HepG2 (cell line): ENCODE measurements at regions not wholly inside any gene's neighbourhood (a gene's known extent, or its start where the extent isn't known, plus 50 kb on each side); places are given as distances from the start of the nearest gene placed in this dataset.

Source experiments
- ATAC-seq: fragments of 200-7000 bp; cut with Tn5 transposase; 3 replicates; pipeline ENCODE4 v1.9.1; 2020; ENCODE audit warnings: mild to moderate bottlenecking, moderate library complexity
- BruUV-seq: library from RNA; stranded (reverse); fragments of 400-500 nt; replicated peaks from 2 replicates; lab custom pipeline; 2021; lab: Mats Ljungman, UMichigan
- CTCF ChIA-PET: fragments of 300-600 bp; formaldehyde crosslinking; extraction: SDS; loops from one replicate; lab custom pipeline; 2021; ENCODE audit warnings: low total read pairs, inconsistent platforms, low intra/inter-chr PET ratio; lab: Yijun Ruan, JAX
- POLR2A ChIA-PET: fragments of 350-600 bp; sonication (Branson Sonifier 250); formaldehyde crosslinking; loops from one replicate; lab custom pipeline; 2020; ENCODE audit warnings: antibody characterized with exemption, inconsistent platforms; lab: Yijun Ruan, JAX
- DNase-seq: peaks from one replicate; pipeline ENCODE4 v3.0.0-alpha.2; 2015; ENCODE audit warnings: low spot score
- FAIRE-seq: peaks from 3 replicates; lab custom pipeline; 2011; peaks lifted over from hg19 to GRCh38; lab: Jason Lieb, UNC
- H2AFZ ChIP-seq: one replicate; pipeline ENCODE4 v1.6.1; 2011; ENCODE audit warnings: low read length, inconsistent platforms
- H3K27ac ChIP-seq: fragments of 300-600 bp; 3 replicates; pipeline ENCODE4 v1.8.0; 2011; ENCODE audit warnings: mixed run types, mild to moderate bottlenecking, mixed read lengths, low read length, inconsistent platforms; ENCODE audit not compliant: insufficient read depth; ENCODE audit errors: extremely low read length
- H3K27me3 ChIP-seq, 2 experiments: fragments of 200-600 bp in 1 of 2; 2 replicates in 1 of 2; 3 replicates in 1 of 2; pipeline versions ENCODE4 v1.6.0 to v1.8.0; 2011; ENCODE audit warnings: low read length in 2 of 2, mild to moderate bottlenecking in 2 of 2, moderate library complexity in 2 of 2, inconsistent platforms in 1 of 2; ENCODE audit not compliant: insufficient read depth in 2 of 2, control insufficient read depth in 1 of 2
- H3K36me3 ChIP-seq, 2 experiments: fragments of 200-600 bp in 1 of 2; replicated peaks in 1 of 2; 2 replicates in 1 of 2; 3 replicates in 1 of 2; pipeline versions ENCODE4 v1.5.1 to v1.8.0; 2011; ENCODE audit warnings: low read length in 2 of 2, inconsistent platforms in 1 of 2; ENCODE audit not compliant: insufficient read depth in 2 of 2, control insufficient read depth in 1 of 2
- H3K4me1 ChIP-seq: 2 replicates; pipeline ENCODE4 v1.5.1; 2012; ENCODE audit warnings: low read length, inconsistent platforms; ENCODE audit not compliant: insufficient read depth
- H3K4me2 ChIP-seq: 2 replicates; pipeline ENCODE4 v1.6.0; 2011; ENCODE audit warnings: low read depth, low read length, inconsistent platforms
- H3K4me3 ChIP-seq, 3 experiments: fragments of 200-600 bp in 1 of 3; sonication (generic), shearing (Covaris generic) in 1 of 3; replicated peaks in 1 of 3; 2 replicates each; pipeline ENCODE4 v1.5.1; 2011 to 2016; ENCODE audit warnings: low read length in 3 of 3, inconsistent platforms in 2 of 3, low read depth in 2 of 3, mild to moderate bottlenecking in 2 of 3, control low read depth in 1 of 3, mixed read lengths in 1 of 3; ENCODE audit not compliant: insufficient read depth in 1 of 3
- H3K79me2 ChIP-seq: one replicate; pipeline ENCODE4 v1.6.1; 2011; ENCODE audit warnings: low read length, inconsistent platforms; ENCODE audit not compliant: insufficient read depth
- H3K9ac ChIP-seq: 2 replicates; pipeline ENCODE4 v1.6.0; 2011; ENCODE audit warnings: mild to moderate bottlenecking, low read depth, low read length, inconsistent platforms; ENCODE audit not compliant: insufficient read depth
- H3K9me3 ChIP-seq: 2 replicates; pipeline ENCODE4 v1.5.1; 2012; ENCODE audit warnings: mild to moderate bottlenecking, low read length
- H4K20me1 ChIP-seq: 2 replicates; pipeline ENCODE4 v1.6.0; 2011; ENCODE audit warnings: inconsistent platforms, mild to moderate bottlenecking, low read length, moderate library complexity; ENCODE audit not compliant: insufficient read depth
- FOXO1 ChIP-seq: sonication (generic); formaldehyde crosslinking; IDR thresholded peaks from 2 replicates; pipeline ENCODE4 v1.4.0; 2020; ENCODE audit warnings: missing genetic modification reagents
- KAT8 ChIP-seq: IDR thresholded peaks from 2 replicates; pipeline ENCODE4 v1.6.1; 2016; ENCODE audit warnings: missing genetic modification reagents, missing compliant biosample characterization
- NCOA1 ChIP-seq: sonication (generic); formaldehyde crosslinking; IDR thresholded peaks from 2 replicates; pipeline ENCODE4 v1.9.0; 2021; ENCODE audit warnings: missing genetic modification reagents
- NR1H2 ChIP-seq: sonication (generic); formaldehyde crosslinking; IDR thresholded peaks from 2 replicates; pipeline ENCODE4 v1.8.1; 2022; ENCODE audit warnings: low read depth, missing genetic modification reagents, borderline replicate concordance
- RBAK ChIP-seq: sonication (generic); formaldehyde crosslinking; IDR thresholded peaks from 2 replicates; pipeline ENCODE4 v1.5.1; 2020; ENCODE audit warnings: mild to moderate bottlenecking, missing genetic modification reagents
- RELA ChIP-seq: sonication (generic); formaldehyde crosslinking; IDR thresholded peaks from 2 replicates; pipeline ENCODE4 v1.4.0; 2020; ENCODE audit warnings: missing genetic modification reagents
- YY1 ChIP-seq: IDR thresholded peaks from 2 replicates; pipeline ENCODE4 v1.6.1; 2011; ENCODE audit warnings: low read length, low read depth, moderate library complexity, mild to moderate bottlenecking; ENCODE audit not compliant: insufficient read depth, insufficient replicate concordance
- ZC3H13 ChIP-seq: sonication (generic); formaldehyde crosslinking; IDR thresholded peaks from 2 replicates; pipeline ENCODE4 v1.8.1; 2023; ENCODE audit warnings: mild to moderate bottlenecking, missing genetic modification reagents, moderate library complexity
- ZFP36 ChIP-seq: fragments of 150-350 bp; IDR thresholded peaks from 2 replicates; pipeline ENCODE4 v1.6.1; 2018; ENCODE audit warnings: borderline replicate concordance, low read length, low read depth; ENCODE audit not compliant: partially characterized antibody
- ZFYVE20 ChIP-seq: sonication (generic); formaldehyde crosslinking; IDR thresholded peaks from 2 replicates; pipeline ENCODE4 v1.8.0; 2023; ENCODE audit warnings: low read depth, mild to moderate bottlenecking, moderate library complexity, missing genetic modification reagents, borderline replicate concordance
- ZNF17 ChIP-seq: sonication (generic); formaldehyde crosslinking; IDR thresholded peaks from 2 replicates; pipeline ENCODE4 v1.5.0; 2020; ENCODE audit warnings: mild to moderate bottlenecking, missing genetic modification reagents
- ZNF576 ChIP-seq: sonication (generic); formaldehyde crosslinking; IDR thresholded peaks from 2 replicates; pipeline ENCODE4 v1.4.0; 2020; ENCODE audit warnings: mild to moderate bottlenecking, missing genetic modification reagents
- ZNF713 ChIP-seq: sonication (generic); formaldehyde crosslinking; IDR thresholded peaks from 2 replicates; pipeline ENCODE4 v1.4.0; 2020; ENCODE audit warnings: mild to moderate bottlenecking, missing genetic modification reagents
- ZSCAN29 ChIP-seq: sonication (generic); formaldehyde crosslinking; conservative IDR thresholded peaks from 2 replicates; pipeline ENCODE4 v1.4.0; 2020; ENCODE audit warnings: mild to moderate bottlenecking, missing genetic modification reagents
- whole genome bisulfite sequencing: methylation state at CpG from one replicate; pipeline ENCODE4 v1.1.6; 2017; ENCODE audit warnings: low lambda C conversion rate; 5-methylcytosine and 5-hydroxymethylcytosine counted together
- in situ Hi-C: cut with HindIII; loops from 2 replicates; pipeline ENCODE4 v1.10.0; 2017; ENCODE audit warnings: low pct_unique_long_range_greater_than_20kb; ENCODE audit not compliant: extremely low pct_ligation_motif_present
- intact Hi-C: fragments of 100-400 bp; cut with micrococcal nuclease; formaldehyde crosslinking; loops from one replicate; pipeline ENCODE4 v1.10.0; 2022; ENCODE audit not compliant: unreplicated experiment
- TF ChIP-seq, protein P1 (sequence below): fragments of 450-650 bp; IDR thresholded peaks from 2 replicates; pipeline ENCODE4 v1.6.1; 2017; ENCODE audit warnings: mild to moderate bottlenecking

DNA sequence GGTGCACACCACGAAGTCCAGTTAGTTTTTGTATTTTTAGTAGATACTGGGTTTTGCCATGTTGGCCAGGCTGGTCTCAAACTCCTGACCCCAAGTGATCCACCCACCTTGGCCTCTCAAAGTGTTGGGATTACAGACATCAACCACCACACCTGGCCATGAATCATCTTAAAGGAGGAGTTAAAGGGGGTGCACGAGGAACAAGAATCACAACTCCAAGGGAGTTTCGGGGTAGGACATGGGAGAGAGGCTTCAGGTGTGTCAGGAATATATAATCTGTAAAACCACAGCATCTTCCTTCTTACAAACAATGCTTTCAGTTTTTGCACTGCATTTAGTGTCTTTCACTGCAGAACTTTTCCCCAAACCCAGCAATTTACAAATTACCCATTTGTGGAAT lies 137.4 kb upstream of the SGK1 start (continued):
- TF ChIP-seq ZFYVE20 (no peak), RBAK (no peak)

- Histone ChIP-seq H3K27me3 (no peaks in the 10 kb centered on the region; a peak in 1 of 5 replicates), H3K9ac (no peak overlapping the region), H3K4me3 (no peak overlapping the region), H3K9me3 (no peaks in the 10 kb centered on the region), H3K4me2 (no peak overlapping the region), H3K79me2 (no peaks in the 10 kb centered on the region), H4K20me1 (no peaks in the 10 kb centered on the region), H2AFZ (no peak overlapping the region), H3K27ac (no peak overlapping the region), H3K36me3 (no peaks in the 10 kb centered on the region), H3K4me1 (no peaks in the 10 kb centered on the region)
- TF ChIP-seq KAT8 (CRISPR knock-in tag): no peak
- TF ChIP-seq ZFP36: no peak
- TF ChIP-seq NR1H2 (CRISPR knock-in tag): no peak
- TF ChIP-seq FOXO1 (CRISPR knock-in tag): no peak
- TF ChIP-seq ZNF576: no peak
- no peak for TF ChIP-seq RELA
- TF ChIP-seq ZSCAN29: no peak
- no peak for TF ChIP-seq NCOA1
- no peak for TF ChIP-seq ZNF713
- TF ChIP-seq, protein P1, sequence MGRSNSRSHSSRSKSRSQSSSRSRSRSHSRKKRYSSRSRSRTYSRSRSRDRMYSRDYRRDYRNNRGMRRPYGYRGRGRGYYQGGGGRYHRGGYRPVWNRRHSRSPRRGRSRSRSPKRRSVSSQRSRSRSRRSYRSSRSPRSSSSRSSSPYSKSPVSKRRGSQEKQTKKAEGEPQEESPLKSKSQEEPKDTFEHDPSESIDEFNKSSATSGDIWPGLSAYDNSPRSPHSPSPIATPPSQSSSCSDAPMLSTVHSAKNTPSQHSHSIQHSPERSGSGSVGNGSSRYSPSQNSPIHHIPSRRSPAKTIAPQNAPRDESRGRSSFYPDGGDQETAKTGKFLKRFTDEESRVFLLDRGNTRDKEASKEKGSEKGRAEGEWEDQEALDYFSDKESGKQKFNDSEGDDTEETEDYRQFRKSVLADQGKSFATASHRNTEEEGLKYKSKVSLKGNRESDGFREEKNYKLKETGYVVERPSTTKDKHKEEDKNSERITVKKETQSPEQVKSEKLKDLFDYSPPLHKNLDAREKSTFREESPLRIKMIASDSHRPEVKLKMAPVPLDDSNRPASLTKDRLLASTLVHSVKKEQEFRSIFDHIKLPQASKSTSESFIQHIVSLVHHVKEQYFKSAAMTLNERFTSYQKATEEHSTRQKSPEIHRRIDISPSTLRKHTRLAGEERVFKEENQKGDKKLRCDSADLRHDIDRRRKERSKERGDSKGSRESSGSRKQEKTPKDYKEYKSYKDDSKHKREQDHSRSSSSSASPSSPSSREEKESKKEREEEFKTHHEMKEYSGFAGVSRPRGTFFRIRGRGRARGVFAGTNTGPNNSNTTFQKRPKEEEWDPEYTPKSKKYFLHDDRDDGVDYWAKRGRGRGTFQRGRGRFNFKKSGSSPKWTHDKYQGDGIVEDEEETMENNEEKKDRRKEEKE: no peak
- no peak for TF ChIP-seq ZC3H13 (CRISPR knock-in tag)
- no peak for TF ChIP-seq YY1
- TF ChIP-seq ZNF17 (CRISPR knock-in tag): no peak
- intact Hi-C loops: loop anchor here (10.0 kb wide), 1 partner anchor 190 kb away; no protein-coding TSS in a partner anchor
- no peak for FAIRE-seq
- POLR2A ChIA-PET: no interaction called here
- ATAC-seq: no peak
- CTCF ChIA-PET: no interaction called here
- BruUV-seq: no TSS peak
- no peak for DNase-seq
- in situ Hi-C loops: no loop called here
- 3% methylated on average over 2 of the region's 2 CpGs for WGBS
Observed at GRCh38 chr6:134454794-134455193, 136.9 kb upstream of the SGK1 start.
